Neural progenitor cell (in vitro differentiated cells): ENCODE measurements at regions not wholly inside any gene's neighbourhood (a gene's known extent, or its start where the extent isn't known, plus 50 kb on each side); places are given as distances from the start of the nearest gene placed in this dataset.

Experiments used
- CTCF ChIP-seq: fragments of 200-600 bp; sonication (generic); IDR thresholded peaks from 2 replicates; pipeline ENCODE4 v1.5.1; 2017; ENCODE audit warnings: antibody characterized with exemption, mild to moderate bottlenecking
- EZH2 ChIP-seq: fragments of 200-600 bp; sonication (generic); IDR thresholded peaks from 2 replicates; pipeline ENCODE4 v1.6.1; 2017; ENCODE audit warnings: antibody characterized with exemption, mild to moderate bottlenecking, moderate library complexity
- EZH2phosphoT487 ChIP-seq: fragments of 200-600 bp; sonication (generic); IDR thresholded peaks from 2 replicates; pipeline ENCODE4 v1.6.1; 2017; ENCODE audit warnings: antibody characterized with exemption

- TF ChIP-seq CTCF (peak; percentile 57), EZH2 (no peak), EZH2phosphoT487 (no peak)
Observed at GRCh38 chr11:29634244-29634643, 382.6 kb downstream of the KCNA4 start.
